ENCODE measurements at regions not wholly inside any gene's neighbourhood (a gene's known extent, or its start where the extent isn't known, plus 50 kb on each side); places are given as distances from the start of the nearest gene placed in this dataset.

GRCh38 chr14:65223636-65224035 is 121.3 kb upstream of the MAX start:
- no peaks in the 10 kb centered on the region for H3K36me3 ChIP-seq (ENCODE audit: insufficient read depth)
- no peak overlapping the region for H3K27ac ChIP-seq (ENCODE audit: low read depth)
- ATAC-seq (no peak), DNase-seq (ENCODE audit: low spot score) (no peak)
- Mint-ChIP-seq H3K27me3 (ENCODE audit: insufficient read depth, low read depth, poor library complexity) (peaks cover 14% of the 10 kb centered on the region), H3K4me3 (no peak overlapping the region), H3K27ac (no peak overlapping the region), H3K9me3 (no peaks in the 10 kb centered on the region; the same call in 2 of the 3 replicates), H3K36me3 (ENCODE audit: low read depth) (no peaks in the 10 kb centered on the region), H3K4me1 (peaks cover 26% of the 10 kb centered on the region)
- H3K4me3 ChIP-seq = no peak overlapping the region
- no peak overlapping the region for H2AFZ ChIP-seq
- TF ChIP-seq EZH2 (IDR thresholded peaks at IDR 0.05; ENCODE audit: low read depth, unreplicated experiment) (no peak), NANOG (IDR thresholded peaks at IDR 0.05; ENCODE audit: borderline replicate concordance) (no peak), CREB1 (CRISPR knock-in tag; IDR thresholded peaks at IDR 0.05; ENCODE audit: low read depth) (no peak)
- TF ChIP-seq, protein P1, sequence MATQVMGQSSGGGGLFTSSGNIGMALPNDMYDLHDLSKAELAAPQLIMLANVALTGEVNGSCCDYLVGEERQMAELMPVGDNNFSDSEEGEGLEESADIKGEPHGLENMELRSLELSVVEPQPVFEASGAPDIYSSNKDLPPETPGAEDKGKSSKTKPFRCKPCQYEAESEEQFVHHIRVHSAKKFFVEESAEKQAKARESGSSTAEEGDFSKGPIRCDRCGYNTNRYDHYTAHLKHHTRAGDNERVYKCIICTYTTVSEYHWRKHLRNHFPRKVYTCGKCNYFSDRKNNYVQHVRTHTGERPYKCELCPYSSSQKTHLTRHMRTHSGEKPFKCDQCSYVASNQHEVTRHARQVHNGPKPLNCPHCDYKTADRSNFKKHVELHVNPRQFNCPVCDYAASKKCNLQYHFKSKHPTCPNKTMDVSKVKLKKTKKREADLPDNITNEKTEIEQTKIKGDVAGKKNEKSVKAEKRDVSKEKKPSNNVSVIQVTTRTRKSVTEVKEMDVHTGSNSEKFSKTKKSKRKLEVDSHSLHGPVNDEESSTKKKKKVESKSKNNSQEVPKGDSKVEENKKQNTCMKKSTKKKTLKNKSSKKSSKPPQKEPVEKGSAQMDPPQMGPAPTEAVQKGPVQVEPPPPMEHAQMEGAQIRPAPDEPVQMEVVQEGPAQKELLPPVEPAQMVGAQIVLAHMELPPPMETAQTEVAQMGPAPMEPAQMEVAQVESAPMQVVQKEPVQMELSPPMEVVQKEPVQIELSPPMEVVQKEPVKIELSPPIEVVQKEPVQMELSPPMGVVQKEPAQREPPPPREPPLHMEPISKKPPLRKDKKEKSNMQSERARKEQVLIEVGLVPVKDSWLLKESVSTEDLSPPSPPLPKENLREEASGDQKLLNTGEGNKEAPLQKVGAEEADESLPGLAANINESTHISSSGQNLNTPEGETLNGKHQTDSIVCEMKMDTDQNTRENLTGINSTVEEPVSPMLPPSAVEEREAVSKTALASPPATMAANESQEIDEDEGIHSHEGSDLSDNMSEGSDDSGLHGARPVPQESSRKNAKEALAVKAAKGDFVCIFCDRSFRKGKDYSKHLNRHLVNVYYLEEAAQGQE (IDR thresholded peaks at IDR 0.05; ENCODE audit: unreplicated experiment) = no peak
- no peak overlapping the region for H3K4me2 ChIP-seq
- peaks cover 4% of the 10 kb centered on the region; the same call in 1 of the 2 replicates for H3K4me1 ChIP-seq (ENCODE audit: insufficient read depth)
- H3K27me3 ChIP-seq (ENCODE audit: insufficient read depth) = no peaks in the 10 kb centered on the region
- H3K9me2 ChIP-seq (ENCODE audit: insufficient read depth) = no peaks in the 10 kb centered on the region
- H3F3A ChIP-seq (replicated peaks; ENCODE audit: low read depth) = no peaks in the 10 kb centered on the region
- H3K79me2 ChIP-seq (replicated peaks; ENCODE audit: insufficient read depth) = no peaks in the 10 kb centered on the region
- H4K20me1 ChIP-seq (replicated peaks; ENCODE audit: insufficient read depth) = no peaks in the 10 kb centered on the region

DNA sequence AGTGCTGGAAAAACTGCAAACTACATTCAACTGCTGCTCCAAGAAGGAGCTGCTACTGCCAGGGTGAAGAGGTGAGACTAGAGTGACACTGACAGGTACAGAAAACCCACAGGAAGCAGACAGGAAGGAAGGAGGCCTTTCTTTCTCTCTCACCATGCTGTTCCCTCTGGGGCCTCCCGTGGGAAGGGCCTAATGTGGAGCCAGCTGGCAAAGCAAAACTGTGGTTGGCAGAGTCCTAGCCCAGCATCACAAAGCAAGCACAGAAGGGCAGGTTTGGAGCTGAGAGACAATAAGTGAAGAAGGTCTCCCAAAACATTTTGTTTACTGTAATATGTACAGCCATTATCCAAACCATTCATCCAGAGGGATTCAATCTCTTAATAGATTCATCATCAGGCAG is 122.5 kb upstream of the MAX start:
- DNase-seq (ENCODE audit: low spot score) (no peak), ATAC-seq (no peak)
- no peaks in the 10 kb centered on the region for H3K27me3 ChIP-seq (ENCODE audit: insufficient read depth)
- Mint-ChIP-seq H3K4me1 (peaks cover 35% of the 10 kb centered on the region), H3K9me3 (no peaks in the 10 kb centered on the region; the same call in 2 of the 3 replicates), H3K27ac (no peak overlapping the region), H3K36me3 (ENCODE audit: low read depth) (no peaks in the 10 kb centered on the region), H3K4me3 (no peak overlapping the region), H3K27me3 (ENCODE audit: insufficient read depth, low read depth, poor library complexity) (peaks cover 14% of the 10 kb centered on the region)
- no peak overlapping the region for H3K27ac ChIP-seq (ENCODE audit: low read depth)
- H3K4me1 ChIP-seq (ENCODE audit: insufficient read depth) = peaks cover 5% of the 10 kb centered on the region; the same call in 1 of the 2 replicates
- H4K20me1 ChIP-seq (replicated peaks; ENCODE audit: insufficient read depth) = no peaks in the 10 kb centered on the region
- H3K4me3 ChIP-seq = no peak overlapping the region
- TF ChIP-seq JUNB (IDR thresholded peaks at IDR 0.05; ENCODE audit: unreplicated experiment) (no peak), EZH2phosphoT487 (IDR thresholded peaks at IDR 0.05; ENCODE audit: unreplicated experiment) (no peak), EZH2 (IDR thresholded peaks at IDR 0.05; ENCODE audit: low read depth, unreplicated experiment) (no peak), POLR2AphosphoS5 (IDR thresholded peaks at IDR 0.05; ENCODE audit: low read depth) (no peak), ZNF114 (CRISPR knock-in tag; IDR thresholded peaks at IDR 0.05) (no peak), ZNF331 (CRISPR knock-in tag; IDR thresholded peaks at IDR 0.05; ENCODE audit: low read depth) (no peak), NANOG (IDR thresholded peaks at IDR 0.05; ENCODE audit: borderline replicate concordance) (no peak)
- TF ChIP-seq, protein P2, sequence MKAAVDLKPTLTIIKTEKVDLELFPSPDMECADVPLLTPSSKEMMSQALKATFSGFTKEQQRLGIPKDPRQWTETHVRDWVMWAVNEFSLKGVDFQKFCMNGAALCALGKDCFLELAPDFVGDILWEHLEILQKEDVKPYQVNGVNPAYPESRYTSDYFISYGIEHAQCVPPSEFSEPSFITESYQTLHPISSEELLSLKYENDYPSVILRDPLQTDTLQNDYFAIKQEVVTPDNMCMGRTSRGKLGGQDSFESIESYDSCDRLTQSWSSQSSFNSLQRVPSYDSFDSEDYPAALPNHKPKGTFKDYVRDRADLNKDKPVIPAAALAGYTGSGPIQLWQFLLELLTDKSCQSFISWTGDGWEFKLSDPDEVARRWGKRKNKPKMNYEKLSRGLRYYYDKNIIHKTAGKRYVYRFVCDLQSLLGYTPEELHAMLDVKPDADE (IDR thresholded peaks at IDR 0.05) = no peak
- H2AFZ ChIP-seq = no peak overlapping the region
- H3K79me2 ChIP-seq (replicated peaks; ENCODE audit: insufficient read depth) = no peaks in the 10 kb centered on the region
- H3F3A ChIP-seq (replicated peaks; ENCODE audit: low read depth) = no peaks in the 10 kb centered on the region
- H3K4me2 ChIP-seq = no peak overlapping the region
- no peaks in the 10 kb centered on the region for H3K9me2 ChIP-seq (ENCODE audit: insufficient read depth)
- no peaks in the 10 kb centered on the region for H3K36me3 ChIP-seq (ENCODE audit: insufficient read depth)

All from GM23338 (cell line).